ENCODE measurements at regions not wholly inside any gene's neighbourhood (a gene's known extent, or its start where the extent isn't known, plus 50 kb on each side); places are given as distances from the start of the nearest gene placed in this dataset.

DNA sequence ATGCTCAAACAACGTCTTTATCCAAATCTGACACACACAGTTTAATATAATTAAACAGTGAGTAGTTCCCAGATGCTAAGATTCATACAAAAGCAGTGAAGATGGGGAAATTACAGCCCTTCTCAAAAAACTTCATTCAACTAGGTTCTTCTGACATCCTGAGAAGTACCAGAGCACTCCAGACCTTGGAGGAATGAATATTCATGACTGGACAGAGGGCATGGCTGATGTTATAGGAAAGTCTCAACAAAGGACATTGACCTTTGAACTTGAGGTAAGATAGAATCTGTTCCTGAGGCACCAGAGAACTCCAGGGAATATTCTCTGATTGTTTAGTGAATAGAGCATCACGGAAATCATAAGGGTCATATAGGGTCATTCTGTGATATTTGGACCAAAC is 106.4 kb upstream of the SLC5A12 start:
- no peak for TF ChIP-seq EZH2 (IDR thresholded peaks at IDR 0.05; ENCODE audit: insufficient read depth, low read length)
- TF ChIP-seq, protein P1, sequence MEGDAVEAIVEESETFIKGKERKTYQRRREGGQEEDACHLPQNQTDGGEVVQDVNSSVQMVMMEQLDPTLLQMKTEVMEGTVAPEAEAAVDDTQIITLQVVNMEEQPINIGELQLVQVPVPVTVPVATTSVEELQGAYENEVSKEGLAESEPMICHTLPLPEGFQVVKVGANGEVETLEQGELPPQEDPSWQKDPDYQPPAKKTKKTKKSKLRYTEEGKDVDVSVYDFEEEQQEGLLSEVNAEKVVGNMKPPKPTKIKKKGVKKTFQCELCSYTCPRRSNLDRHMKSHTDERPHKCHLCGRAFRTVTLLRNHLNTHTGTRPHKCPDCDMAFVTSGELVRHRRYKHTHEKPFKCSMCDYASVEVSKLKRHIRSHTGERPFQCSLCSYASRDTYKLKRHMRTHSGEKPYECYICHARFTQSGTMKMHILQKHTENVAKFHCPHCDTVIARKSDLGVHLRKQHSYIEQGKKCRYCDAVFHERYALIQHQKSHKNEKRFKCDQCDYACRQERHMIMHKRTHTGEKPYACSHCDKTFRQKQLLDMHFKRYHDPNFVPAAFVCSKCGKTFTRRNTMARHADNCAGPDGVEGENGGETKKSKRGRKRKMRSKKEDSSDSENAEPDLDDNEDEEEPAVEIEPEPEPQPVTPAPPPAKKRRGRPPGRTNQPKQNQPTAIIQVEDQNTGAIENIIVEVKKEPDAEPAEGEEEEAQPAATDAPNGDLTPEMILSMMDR (IDR thresholded peaks at IDR 0.05; ENCODE audit: insufficient read depth, low read depth, low read length), result no peak

All from astrocyte (in vitro differentiated cells and primary cell).